Gastrocnemius medialis (tissue), 4 donors: ENCODE measurements at regions not wholly inside any gene's neighbourhood (a gene's known extent, or its start where the extent isn't known, plus 50 kb on each side); places are given as distances from the start of the nearest gene placed in this dataset.

ENCODE experiments used
- ATAC-seq, 2 donors: fragments of 150-250 bp; one replicate each; pipeline ENCODE4 v1.9.1; 2016
- DNase-seq, 2 donors: peaks; one replicate each; pipeline ENCODE4 v3.0.0-alpha.2; 2019
- H3K27ac ChIP-seq, 4 donors: fragments of 200-600 bp; sonication (generic); 1 replicate in 1 of 4; 2 replicates in 3 of 4; pipeline ENCODE4 v1.5.1; 2016 to 2018; ENCODE audit warnings: mild to moderate bottlenecking in 2 of 4, moderate library complexity in 1 of 4
- H3K27me3 ChIP-seq, 3 donors: fragments of 200-600 bp; sonication (generic) in 2 of 3; 1 replicate in 1 of 3; 2 replicates in 2 of 3; pipeline versions ENCODE4 v1.5.1 to v1.6.0; 2016 to 2019; ENCODE audit warnings: mild to moderate bottlenecking in 1 of 3, moderate library complexity in 1 of 3
- H3K36me3 ChIP-seq, 2 donors: fragments of 200-600 bp; sonication (generic) in 1 of 2; one replicate each; pipeline ENCODE4 v1.5.1; 2017 to 2018
- H3K4me1 ChIP-seq, 2 donors: fragments of 200-600 bp; sonication (generic) in 1 of 2; one replicate each; pipeline ENCODE4 v1.5.1; 2016 to 2017; ENCODE audit warnings: mild to moderate bottlenecking in 2 of 2
- H3K4me3 ChIP-seq, 4 donors: fragments of 200-600 bp; sonication (generic) in 3 of 4; 1 replicate in 1 of 4; 2 replicates in 3 of 4; pipeline ENCODE4 v1.5.1; 2016 to 2019; ENCODE audit warnings: mild to moderate bottlenecking in 2 of 4
- H3K9me3 ChIP-seq, 3 donors: fragments of 200-600 bp; sonication (generic) in 2 of 3; 1 replicate in 1 of 3; 2 replicates in 2 of 3; pipeline ENCODE4 v1.5.1; 2016 to 2019
- POLR2A ChIP-seq, 2 donors: fragments of 450-650 bp; IDR thresholded peaks; one replicate each; pipeline ENCODE4 v1.6.1; 2017; ENCODE audit warnings: antibody characterized with exemption in 2 of 2, mild to moderate bottlenecking in 2 of 2, moderate library complexity in 2 of 2
- in situ Hi-C, 4 donors: fragments of 200-750 bp; cut with MboI; loops; one replicate each; pipeline versions ENCODE4 v1.15.0 to v1.8.0; 2017; ENCODE audit warnings: low sequenced_read_pairs in 4 of 4
- intact Hi-C: fragments of 100-400 bp; cut with DNase I; formaldehyde crosslinking; loops from one replicate; pipeline ENCODE4 v1.15.1; 2023; ENCODE audit warnings: low total_unique reads
- TF ChIP-seq, protein P1 (sequence below), 5 experiments: fragments of 450-650 bp in 3 of 5; fragments of 200-600 bp in 2 of 5; sonication (generic) in 2 of 5; IDR thresholded peaks in 4 of 5; conservative IDR thresholded peaks in 1 of 5; 1 replicate in 4 of 5; 2 replicates in 1 of 5; pipeline ENCODE4 v1.5.1; 2016 to 2019; ENCODE audit warnings: antibody characterized with exemption in 5 of 5, mild to moderate bottlenecking in 3 of 5, moderate library complexity in 3 of 5

DNA sequence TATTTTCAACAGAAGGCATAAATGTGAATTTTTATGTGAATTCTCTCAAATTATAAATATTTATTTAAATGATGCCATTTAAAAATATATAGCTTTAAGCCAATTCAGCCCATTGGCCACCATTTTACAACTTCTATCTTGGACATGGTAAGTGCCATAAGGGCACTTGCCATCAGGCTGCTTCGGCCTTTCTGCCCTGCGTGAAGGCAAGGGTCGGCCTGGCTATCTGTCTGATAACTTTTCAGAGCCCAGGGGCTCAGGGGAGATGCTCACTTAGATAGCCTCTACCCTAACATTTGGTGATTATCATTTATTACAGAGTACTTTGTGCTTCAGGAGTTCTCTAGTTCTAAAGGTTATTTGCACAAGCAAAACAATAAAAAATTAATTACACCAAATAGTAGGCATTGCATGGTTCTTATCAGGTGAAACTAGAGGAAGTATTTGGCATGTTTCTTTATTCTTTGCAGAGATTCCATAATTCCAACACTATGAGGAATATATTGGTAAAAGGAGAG is 62.4 kb upstream of the MBNL1 start:
- Histone ChIP-seq H3K27me3 (no peaks in the 10 kb centered on the region), H3K4me1 (peaks cover 18 to 32% of the 10 kb centered on the region in 2 donors), H3K27ac (no peak overlapping the region), H3K36me3 (no peaks in the 10 kb centered on the region), H3K4me3 (no peak overlapping the region), H3K9me3 (no peaks in the 10 kb centered on the region)
- no peak for DNase-seq
- intact Hi-C loops (no loop called here), in situ Hi-C loops (no loop called here)
- ATAC-seq: no peak
- TF ChIP-seq POLR2A (IDR thresholded peaks at IDR 0.05): no peak
- TF ChIP-seq, protein P1, sequence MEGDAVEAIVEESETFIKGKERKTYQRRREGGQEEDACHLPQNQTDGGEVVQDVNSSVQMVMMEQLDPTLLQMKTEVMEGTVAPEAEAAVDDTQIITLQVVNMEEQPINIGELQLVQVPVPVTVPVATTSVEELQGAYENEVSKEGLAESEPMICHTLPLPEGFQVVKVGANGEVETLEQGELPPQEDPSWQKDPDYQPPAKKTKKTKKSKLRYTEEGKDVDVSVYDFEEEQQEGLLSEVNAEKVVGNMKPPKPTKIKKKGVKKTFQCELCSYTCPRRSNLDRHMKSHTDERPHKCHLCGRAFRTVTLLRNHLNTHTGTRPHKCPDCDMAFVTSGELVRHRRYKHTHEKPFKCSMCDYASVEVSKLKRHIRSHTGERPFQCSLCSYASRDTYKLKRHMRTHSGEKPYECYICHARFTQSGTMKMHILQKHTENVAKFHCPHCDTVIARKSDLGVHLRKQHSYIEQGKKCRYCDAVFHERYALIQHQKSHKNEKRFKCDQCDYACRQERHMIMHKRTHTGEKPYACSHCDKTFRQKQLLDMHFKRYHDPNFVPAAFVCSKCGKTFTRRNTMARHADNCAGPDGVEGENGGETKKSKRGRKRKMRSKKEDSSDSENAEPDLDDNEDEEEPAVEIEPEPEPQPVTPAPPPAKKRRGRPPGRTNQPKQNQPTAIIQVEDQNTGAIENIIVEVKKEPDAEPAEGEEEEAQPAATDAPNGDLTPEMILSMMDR (IDR thresholded peaks at IDR 0.05 in 4 of 5, conservative IDR thresholded peaks at IDR 0.05 in 1 of 5): no peak

DNA sequence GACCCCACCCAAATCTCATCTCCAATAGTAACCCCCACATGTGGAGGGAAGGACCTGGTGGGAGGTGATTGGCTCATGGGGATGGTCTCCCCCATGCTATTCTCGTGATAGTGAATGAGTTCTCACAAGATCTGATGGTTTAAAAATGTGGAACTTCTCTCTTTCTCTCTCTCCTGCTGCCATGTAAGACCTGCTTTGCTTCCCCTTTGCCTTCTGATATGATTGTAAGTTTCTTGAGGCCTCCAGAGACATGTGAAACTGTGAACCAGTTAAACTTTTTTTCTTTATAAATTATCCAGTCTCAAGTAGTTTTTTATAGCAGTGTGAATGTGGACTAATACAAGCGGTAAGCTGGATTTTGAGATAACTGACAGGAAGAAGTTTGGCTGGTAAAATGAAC is 60.3 kb upstream of the MBNL1 start:
- intact Hi-C loops: no loop called here
- peaks cover 6 to 11% of the 10 kb centered on the region in 2 donors for H3K4me1 ChIP-seq
- H3K9me3 ChIP-seq: no peaks in the 10 kb centered on the region
- no peak for ATAC-seq
- no peaks in the 10 kb centered on the region for H3K27me3 ChIP-seq
- TF ChIP-seq, protein P1 (IDR thresholded peaks at IDR 0.05 in 4 of 5, conservative IDR thresholded peaks at IDR 0.05 in 1 of 5): no peak
- no peak for TF ChIP-seq POLR2A (IDR thresholded peaks at IDR 0.05)
- no peaks in the 10 kb centered on the region for H3K36me3 ChIP-seq
- H3K27ac ChIP-seq: no peak overlapping the region
- in situ Hi-C loops: no loop called here
- DNase-seq: no peak
- no peak overlapping the region for H3K4me3 ChIP-seq

DNA sequence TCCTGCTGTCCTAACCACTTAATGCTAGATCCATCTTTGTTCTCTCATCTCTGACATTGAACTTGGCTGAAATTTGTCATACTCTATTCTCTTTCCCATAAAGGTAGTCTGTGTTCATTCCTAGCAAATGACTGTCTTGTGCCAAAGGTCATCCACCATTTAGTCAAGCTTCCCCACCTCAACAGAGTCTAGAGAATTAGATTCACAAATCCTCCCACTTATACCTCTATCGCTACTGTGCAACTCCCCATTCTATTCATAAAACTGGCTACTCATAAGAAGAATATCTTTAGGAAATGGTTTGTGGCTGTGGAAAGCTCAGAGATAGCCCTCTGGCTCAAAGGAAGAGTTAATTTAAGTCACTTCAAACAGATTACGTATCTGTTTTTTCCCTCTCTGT is 59.7 kb upstream of the MBNL1 start:
- Histone ChIP-seq H3K4me3 (no peak overlapping the region), H3K27me3 (no peaks in the 10 kb centered on the region), H3K4me1 (peaks cover 5 to 11% of the 10 kb centered on the region in 2 donors), H3K27ac (no peak overlapping the region), H3K36me3 (no peaks in the 10 kb centered on the region), H3K9me3 (no peaks in the 10 kb centered on the region)
- in situ Hi-C loops (no loop called here), intact Hi-C loops (no loop called here)
- DNase-seq (no peak), ATAC-seq (no peak)
- no peak for TF ChIP-seq POLR2A (IDR thresholded peaks at IDR 0.05)
- TF ChIP-seq, protein P1 (IDR thresholded peaks at IDR 0.05 in 4 of 5, conservative IDR thresholded peaks at IDR 0.05 in 1 of 5): no peak

DNA sequence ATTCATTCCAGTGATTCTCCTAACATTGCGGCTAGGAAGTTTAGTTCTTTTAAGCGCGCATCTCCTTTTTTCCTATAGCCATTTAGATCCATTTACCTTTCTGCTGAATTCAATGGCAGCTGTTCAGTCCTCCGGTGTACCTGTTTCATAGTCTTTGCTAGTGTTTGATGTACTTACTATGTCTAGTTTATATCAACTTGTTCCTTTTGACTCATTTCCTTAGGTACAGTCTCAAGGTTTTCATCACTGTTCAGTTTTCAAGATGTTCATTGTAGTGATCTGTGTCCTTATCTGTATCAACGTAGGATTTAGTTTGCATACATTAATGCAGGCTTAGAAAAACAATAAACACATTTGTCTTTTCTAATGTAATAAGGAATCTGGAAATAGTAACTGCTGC is 59.0 kb upstream of the MBNL1 start:
- no peak for DNase-seq
- H3K27me3 ChIP-seq: no peaks in the 10 kb centered on the region
- no peak for ATAC-seq
- no peak for TF ChIP-seq POLR2A (IDR thresholded peaks at IDR 0.05)
- TF ChIP-seq, protein P1 (IDR thresholded peaks at IDR 0.05 in 4 of 5, conservative IDR thresholded peaks at IDR 0.05 in 1 of 5): no peak
- no peaks in the 10 kb centered on the region for H3K9me3 ChIP-seq
- H3K27ac ChIP-seq: no peak overlapping the region
- in situ Hi-C loops: no loop called here
- no peaks in the 10 kb centered on the region for H3K36me3 ChIP-seq
- no peak overlapping the region for H3K4me3 ChIP-seq
- peaks cover 3 to 11% of the 10 kb centered on the region in 2 donors for H3K4me1 ChIP-seq
- intact Hi-C loops: no loop called here

DNA sequence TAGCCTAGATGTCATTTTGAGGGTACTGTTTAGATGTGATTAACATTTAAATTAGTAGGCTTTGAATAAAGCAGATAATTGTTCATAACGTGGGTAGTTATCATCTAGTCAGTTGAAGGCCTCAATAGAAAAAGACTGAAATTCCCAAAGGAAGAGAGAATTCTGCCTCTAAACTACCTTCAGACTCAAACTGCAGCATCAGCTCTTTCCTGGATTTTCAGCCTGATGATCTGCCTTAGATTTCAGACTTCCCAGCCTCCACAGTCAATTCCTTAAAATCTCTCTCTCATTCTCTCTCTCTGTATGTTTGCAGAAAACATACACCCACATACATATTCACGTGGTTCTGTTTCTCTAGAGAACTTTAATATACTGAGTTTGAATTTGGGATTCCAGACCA is 58.0 kb upstream of the MBNL1 start:
- Histone ChIP-seq H3K9me3 (no peaks in the 10 kb centered on the region), H3K4me3 (no peak overlapping the region), H3K36me3 (no peaks in the 10 kb centered on the region), H3K27ac (no peak overlapping the region), H3K4me1 (peaks cover 0 to 11% of the 10 kb centered on the region in 2 donors), H3K27me3 (no peaks in the 10 kb centered on the region)
- intact Hi-C loops: no loop called here
- no peak for DNase-seq
- in situ Hi-C loops: no loop called here
- no peak for ATAC-seq
- TF ChIP-seq, protein P1 (IDR thresholded peaks at IDR 0.05 in 4 of 5, conservative IDR thresholded peaks at IDR 0.05 in 1 of 5): no peak
- TF ChIP-seq POLR2A (IDR thresholded peaks at IDR 0.05): no peak
